Activated CD4-positive, alpha-beta T cell treated with anti-CD3 and anti-CD28 coated beads, Interleukin-10, Interleukin-2, amounts not matched to agents 100 ng/mL and 50 ng/mL, durations not matched to agents 16 hours and 8 hours (primary cell): ENCODE measurements at regions not wholly inside any gene's neighbourhood (a gene's known extent, or its start where the extent isn't known, plus 50 kb on each side); places are given as distances from the start of the nearest gene placed in this dataset.

Source experiments
- DNase-seq: peaks from one replicate; pipeline ENCODE4 v3.0.0-alpha.2; 2020

DNA sequence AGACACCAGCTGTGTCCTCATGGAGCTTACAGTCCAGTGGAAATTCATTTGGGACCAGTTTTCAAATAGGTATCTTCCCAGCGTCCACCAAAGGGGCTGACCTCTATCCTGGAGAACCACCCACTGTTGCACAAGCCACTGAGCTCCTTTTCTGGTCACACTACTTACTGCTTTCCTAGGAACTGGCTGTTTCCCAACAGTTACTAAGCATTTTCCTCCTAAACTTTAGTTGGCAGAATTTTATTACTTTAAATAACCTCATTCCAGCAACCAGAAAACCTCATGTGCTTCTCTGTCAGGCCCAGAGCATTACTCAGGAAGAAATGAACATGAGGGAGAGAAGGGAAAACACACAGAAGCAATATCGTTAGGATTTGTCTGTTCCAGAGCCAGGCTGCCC, 183.1 kb downstream of the GPAM start:
- no peak for DNase-seq

DNA sequence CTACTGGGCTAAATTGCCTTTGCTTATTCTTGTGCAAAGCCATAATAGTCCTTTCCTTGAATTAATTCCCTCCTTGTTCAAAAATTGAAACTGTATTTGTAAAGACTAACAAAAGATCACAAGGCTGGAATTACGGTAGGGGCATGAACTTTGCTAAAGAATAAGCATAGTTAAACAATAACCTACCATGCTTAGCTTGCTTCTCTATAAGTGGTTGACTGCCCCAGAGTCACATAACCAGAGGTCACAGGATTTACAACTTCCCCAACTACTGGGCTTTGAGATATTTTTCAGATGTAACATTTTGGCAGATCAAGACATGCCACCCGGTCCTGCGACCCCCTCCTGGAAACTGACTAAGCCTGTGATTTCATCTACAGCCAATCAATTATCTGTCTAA, 181.4 kb downstream of the GPAM start:
- DNase-seq, result no peak

DNA sequence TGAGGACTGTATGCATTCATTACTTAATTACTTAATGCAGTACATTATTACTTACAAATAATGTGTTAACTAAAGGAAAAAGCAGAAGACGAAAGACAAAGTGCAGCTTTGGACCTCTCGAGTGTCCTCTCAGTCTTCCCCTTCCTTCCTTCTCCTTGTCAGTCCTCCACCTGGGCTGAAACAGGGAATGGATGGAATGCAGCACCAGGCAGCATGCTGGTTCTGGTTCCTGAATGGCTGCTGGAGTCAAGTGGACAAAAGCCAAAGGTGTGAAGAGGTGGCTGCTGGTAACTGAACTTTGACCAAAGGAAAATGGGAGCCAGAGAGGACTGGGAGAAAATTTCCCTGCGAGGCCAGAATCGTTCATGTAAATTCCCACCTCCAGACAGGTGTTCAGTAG, 179.5 kb downstream of the GPAM start:
- no peak for DNase-seq

- DNase-seq, result no peak
These were observed 178.5 kb downstream of the GPAM start for GRCh38 chr10:112005044-112005443.

GRCh38 chr10:112006407-112006806, 177.2 kb downstream of the GPAM start:
- DNase-seq, result no peak

- DNase-seq, result no peak
These were observed 176.7 kb downstream of the GPAM start for GRCh38 chr10:112006831-112007230.

DNA sequence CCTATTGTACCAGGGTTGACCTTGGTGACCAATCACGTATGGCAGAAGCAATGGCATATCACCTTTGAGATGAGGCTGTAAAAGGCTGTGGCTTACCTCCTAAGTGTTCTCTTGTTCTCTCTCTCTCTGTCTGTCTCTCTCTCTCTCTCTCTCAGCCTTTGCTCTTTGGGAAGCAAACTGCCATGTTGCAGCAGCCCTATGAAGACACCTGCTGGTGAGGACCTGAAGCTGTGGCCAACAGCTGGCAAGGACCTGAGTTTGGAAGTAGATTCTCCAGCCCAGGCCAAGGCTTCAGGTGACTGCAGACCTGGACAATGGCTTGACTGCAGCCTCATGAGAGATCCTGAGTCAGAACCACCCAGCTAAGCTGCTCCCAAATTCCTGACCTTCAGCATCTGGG, 161.4 kb downstream of the GPAM start:
- no peak for DNase-seq

GRCh38 chr10:112024079-112024478, 159.5 kb downstream of the GPAM start:
- no peak for DNase-seq

DNA sequence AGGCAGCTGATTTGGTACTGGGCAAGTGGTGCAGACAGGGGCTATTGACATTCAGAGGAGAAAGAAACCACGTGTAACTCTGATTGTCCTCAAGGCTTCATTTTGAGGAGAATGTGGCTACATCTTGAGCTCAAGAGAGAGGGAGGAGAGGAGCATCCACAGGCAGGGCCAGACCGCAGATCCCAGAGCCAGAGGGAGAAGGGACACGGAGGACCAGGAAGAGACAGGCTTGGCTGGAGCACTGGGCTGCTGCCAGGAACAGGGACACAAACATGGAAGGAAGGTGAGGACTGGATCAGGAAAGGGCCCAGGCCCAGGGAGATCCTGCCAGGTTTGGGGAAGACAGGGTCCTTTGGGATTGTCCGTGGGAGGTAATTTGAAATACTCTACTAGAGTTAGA, 158.3 kb downstream of the GPAM start:
- no peak for DNase-seq

GRCh38 chr10:112026438-112026837, 157.1 kb downstream of the GPAM start:
- DNase-seq, result no peak

DNA sequence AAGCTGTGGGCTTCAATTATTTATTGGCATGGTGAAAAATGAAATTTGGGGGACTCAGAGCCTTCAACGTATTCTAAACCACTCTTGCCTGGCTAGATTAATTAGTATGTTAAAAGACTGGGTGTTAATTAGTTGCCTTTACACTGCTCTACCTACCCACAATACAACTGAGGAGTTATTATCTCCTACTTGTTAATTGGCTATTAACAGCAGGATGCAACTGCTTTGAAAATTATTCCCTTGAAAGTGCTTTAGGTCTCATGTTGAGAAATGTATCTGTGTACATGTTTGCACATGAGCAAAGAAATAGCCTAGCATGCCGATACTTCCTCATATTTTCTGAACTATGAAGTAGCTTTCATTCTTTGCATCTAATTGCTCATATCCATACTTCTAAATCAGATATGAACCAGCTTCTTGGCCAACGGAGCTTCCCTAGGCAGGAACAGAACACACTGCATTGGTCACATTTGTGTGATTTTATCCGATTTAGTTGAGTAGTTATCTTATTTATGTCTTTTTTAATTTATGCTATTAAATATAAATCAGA, 155.8 kb downstream of the GPAM start:
- DNase-seq, result no peak

- no peak for DNase-seq
These were observed 153.1 kb downstream of the GPAM start for GRCh38 chr10:112030431-112030830.

DNA sequence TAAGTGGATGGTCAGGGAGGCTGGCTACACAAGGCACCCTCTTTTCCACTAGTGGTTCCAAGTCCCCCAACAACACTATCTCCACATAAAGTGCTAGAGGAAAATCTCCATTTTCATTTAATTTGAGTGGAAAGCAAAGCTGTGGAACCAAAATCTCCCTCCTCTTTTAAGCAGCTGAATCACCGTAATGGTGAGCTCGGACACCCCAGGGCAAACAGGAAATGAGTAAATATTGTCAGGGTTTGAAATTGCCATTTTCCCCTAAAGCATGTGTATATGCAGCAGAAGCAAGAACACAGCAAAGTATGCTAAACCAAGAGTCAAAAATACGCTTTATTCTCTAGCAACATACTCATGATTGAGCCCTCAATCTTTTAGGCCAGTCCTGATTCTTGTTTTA, 143.7 kb downstream of the GPAM start:
- no peak for DNase-seq

DNA sequence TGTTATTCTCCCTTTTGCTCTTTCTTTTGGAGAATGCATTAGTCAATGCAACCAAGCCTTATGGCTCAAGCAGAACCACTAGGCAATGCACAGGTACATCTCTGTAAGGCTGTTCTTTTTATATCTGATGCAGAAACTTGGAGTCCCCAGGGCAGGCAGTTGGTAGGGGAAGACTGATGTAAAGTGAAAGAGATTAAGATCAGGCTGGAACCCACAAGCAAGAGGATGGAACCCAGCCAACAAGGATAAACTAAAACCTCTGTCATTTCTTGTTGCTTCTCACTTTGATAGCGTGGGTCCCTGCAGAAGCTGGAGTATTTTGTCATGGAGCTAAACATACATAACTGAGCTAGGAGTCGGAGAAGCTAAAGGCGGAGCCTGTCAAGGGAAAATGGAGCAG, 142.9 kb downstream of the GPAM start:
- no peak for DNase-seq

DNA sequence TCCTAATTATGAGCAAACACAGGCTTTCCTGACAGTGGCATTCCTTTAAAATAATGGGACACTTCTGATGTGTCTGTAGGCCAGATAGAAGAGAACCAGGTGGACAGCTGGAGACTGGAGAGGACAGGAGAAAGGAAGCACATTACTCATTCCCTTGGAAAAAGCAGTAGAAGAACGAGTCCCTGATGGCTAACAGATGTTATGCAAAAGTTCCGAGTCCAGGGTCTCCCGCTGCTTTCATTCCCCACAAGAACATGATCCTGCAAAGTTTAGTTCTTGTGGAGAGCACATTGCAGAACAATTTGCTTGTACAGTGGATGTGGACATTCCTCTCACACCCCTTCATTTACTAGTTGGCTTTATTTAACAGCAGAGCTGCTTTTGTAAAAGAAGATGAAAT, 137.6 kb downstream of the GPAM start:
- DNase-seq, result no peak

GRCh38 chr10:112047674-112048073, 135.9 kb downstream of the GPAM start:
- no peak for DNase-seq

DNA sequence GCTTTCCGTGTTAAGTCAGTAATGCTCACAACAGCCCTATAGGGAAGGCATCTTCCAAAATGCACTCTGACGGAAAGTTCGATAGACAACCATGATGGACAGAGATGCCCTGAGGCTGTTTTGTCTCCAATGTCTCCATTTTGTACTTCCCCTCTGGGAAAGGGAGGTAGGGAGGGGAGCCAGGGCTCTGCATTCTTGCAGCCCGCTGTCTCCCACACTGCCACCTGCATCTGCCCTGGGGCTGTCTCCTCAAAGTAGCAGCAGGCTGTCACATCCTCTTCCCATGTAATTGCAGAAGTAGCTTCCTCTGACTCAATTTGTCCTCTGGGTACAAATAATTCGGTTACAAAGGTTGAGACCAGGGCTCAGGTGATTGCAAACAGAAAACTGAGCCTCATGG, 131.4 kb downstream of the GPAM start:
- no peak for DNase-seq

GRCh38 chr10:112053895-112054294, 129.7 kb downstream of the GPAM start:
- no peak for DNase-seq

DNA sequence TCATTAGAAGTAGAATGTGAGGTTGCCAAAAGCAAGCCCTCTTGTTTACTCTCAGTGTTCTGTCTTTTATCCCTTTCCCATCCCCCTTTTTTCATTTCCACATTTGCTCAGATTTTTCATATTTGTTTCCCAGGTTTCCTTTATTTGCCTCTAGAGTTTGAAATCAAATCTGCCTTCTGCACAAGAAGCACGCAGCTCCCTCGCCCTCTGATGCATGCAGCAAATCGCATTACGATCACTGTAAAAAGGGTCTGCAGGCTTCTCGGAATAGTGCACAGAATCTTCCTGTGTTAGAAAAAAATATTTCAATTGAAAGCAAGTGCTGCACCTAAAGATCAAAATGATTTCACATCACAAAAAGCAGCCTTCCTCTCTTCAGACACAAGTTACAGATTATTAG, 129.0 kb downstream of the GPAM start:
- no peak for DNase-seq

DNA sequence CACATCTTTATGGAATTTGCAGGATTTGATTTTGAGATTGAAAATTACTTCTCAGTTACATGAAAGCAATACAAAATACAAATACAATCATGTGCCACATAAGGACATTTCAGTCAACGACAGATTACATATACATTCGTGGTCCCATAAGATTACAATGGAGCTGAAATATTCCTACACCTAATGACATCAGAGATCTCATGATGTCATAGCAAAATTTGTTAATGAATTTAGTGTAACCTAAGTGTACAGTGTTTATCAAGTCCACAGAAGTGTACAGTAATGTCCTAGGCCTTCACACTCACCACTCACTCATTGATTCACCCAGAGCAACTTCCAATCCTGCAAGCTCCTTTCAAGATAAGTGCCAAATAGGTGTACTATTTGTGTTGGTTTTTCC, 126.5 kb downstream of the GPAM start:
- no peak for DNase-seq

GRCh38 chr10:112059220-112059619, 124.3 kb downstream of the GPAM start:
- DNase-seq, result no peak

GRCh38 chr10:112071596-112072133, 111.9 kb downstream of the GPAM start:
- DNase-seq, result no peak

DNA sequence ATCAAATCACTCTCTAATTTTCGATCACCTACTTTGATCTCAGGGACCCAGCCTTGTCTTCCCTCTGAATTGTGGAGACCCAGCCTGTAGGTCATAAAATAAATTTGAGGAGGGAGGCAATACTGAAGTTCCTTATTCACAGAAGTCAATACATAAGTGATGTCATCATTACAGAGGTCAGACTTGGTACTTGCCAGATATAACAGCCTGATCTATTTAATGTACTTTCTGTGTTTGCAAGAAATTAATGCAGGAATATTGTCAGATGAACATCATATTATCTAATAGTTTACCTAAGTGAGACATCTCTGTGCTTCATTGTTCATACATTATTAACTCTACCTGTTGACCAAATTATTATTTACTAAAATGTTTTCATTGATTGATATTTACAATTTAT, 105.6 kb downstream of the GPAM start:
- DNase-seq, result no peak

- DNase-seq, result no peak
These were observed 103.3 kb downstream of the GPAM start for GRCh38 chr10:112080231-112080630.

DNA sequence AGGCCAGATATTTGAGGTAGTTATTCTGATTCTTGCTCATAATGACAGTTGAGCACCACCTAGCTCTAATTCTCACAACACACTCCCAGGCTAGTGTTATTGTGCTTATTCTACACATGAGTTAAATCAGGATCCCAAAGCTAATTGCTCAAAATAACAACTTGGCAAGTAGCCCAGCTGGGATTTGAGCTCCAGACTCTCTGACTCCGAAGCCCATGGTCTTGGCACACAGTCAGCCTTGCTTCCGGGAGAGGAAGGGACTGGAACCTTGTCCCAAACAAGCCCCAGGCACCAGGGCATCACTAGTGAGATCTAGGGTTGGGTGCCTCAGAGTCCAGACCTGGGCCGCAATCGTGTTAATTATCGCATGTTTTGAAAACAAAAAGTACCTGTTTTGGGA, 101.4 kb downstream of the GPAM start:
- no peak for DNase-seq

GRCh38 chr10:112083472-112083871, 100.1 kb downstream of the GPAM start:
- no peak for DNase-seq
